DND-41 (cell line): ENCODE measurements at regions not wholly inside any gene's neighbourhood (a gene's known extent, or its start where the extent isn't known, plus 50 kb on each side); places are given as distances from the start of the nearest gene placed in this dataset.

Experiments used
- EZH2 ChIP-seq: IDR thresholded peaks from 3 replicates; pipeline ENCODE4 v1.6.1; 2012; ENCODE audit warnings: borderline replicate concordance, low read depth, mild to moderate bottlenecking, moderate library complexity, low read length, inconsistent platforms; ENCODE audit not compliant: severe bottlenecking
- TF ChIP-seq, protein P1 (sequence below): IDR thresholded peaks from 2 replicates; pipeline ENCODE4 v1.5.1; 2012; ENCODE audit warnings: borderline replicate concordance, low read length, moderate library complexity, mild to moderate bottlenecking; ENCODE audit not compliant: poor library complexity, severe bottlenecking; ENCODE audit errors: extremely low read depth

DNA sequence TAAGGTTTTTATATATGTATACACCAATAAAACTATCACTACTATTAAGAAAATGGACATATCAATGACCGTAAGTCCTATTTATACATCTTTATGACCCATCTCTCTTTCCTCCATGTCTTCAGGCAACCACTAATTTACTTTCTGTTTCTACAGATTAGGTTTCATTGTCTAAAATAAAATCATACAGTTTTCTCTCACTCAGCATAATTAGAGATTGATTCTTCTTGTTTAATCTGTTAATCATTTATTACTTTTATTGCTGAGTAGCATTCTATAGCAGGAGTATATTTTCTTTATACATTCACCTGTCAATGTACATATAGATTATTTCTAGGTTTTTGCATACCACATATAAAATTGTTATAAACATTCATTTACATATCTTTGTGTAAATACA lies 388.0 kb downstream of the RFPL4B start:
- TF ChIP-seq, protein P1, sequence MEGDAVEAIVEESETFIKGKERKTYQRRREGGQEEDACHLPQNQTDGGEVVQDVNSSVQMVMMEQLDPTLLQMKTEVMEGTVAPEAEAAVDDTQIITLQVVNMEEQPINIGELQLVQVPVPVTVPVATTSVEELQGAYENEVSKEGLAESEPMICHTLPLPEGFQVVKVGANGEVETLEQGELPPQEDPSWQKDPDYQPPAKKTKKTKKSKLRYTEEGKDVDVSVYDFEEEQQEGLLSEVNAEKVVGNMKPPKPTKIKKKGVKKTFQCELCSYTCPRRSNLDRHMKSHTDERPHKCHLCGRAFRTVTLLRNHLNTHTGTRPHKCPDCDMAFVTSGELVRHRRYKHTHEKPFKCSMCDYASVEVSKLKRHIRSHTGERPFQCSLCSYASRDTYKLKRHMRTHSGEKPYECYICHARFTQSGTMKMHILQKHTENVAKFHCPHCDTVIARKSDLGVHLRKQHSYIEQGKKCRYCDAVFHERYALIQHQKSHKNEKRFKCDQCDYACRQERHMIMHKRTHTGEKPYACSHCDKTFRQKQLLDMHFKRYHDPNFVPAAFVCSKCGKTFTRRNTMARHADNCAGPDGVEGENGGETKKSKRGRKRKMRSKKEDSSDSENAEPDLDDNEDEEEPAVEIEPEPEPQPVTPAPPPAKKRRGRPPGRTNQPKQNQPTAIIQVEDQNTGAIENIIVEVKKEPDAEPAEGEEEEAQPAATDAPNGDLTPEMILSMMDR: no peak
- no peak for TF ChIP-seq EZH2
